GM12873 (cell line): ENCODE measurements at regions not wholly inside any gene's neighbourhood (a gene's known extent, or its start where the extent isn't known, plus 50 kb on each side); places are given as distances from the start of the nearest gene placed in this dataset.

Source experiments
- TF ChIP-seq, protein P1 (sequence below): IDR thresholded peaks from 2 replicates; pipeline ENCODE4 v1.5.1; 2012; ENCODE audit warnings: low read depth, mild to moderate bottlenecking, moderate library complexity, low read length, control low read depth; ENCODE audit not compliant: insufficient read depth; ENCODE audit errors: missing control alignments

GRCh38 chr4:124209626-124210025 lies 502.9 kb downstream of the ANKRD50 start:
- TF ChIP-seq, protein P1, sequence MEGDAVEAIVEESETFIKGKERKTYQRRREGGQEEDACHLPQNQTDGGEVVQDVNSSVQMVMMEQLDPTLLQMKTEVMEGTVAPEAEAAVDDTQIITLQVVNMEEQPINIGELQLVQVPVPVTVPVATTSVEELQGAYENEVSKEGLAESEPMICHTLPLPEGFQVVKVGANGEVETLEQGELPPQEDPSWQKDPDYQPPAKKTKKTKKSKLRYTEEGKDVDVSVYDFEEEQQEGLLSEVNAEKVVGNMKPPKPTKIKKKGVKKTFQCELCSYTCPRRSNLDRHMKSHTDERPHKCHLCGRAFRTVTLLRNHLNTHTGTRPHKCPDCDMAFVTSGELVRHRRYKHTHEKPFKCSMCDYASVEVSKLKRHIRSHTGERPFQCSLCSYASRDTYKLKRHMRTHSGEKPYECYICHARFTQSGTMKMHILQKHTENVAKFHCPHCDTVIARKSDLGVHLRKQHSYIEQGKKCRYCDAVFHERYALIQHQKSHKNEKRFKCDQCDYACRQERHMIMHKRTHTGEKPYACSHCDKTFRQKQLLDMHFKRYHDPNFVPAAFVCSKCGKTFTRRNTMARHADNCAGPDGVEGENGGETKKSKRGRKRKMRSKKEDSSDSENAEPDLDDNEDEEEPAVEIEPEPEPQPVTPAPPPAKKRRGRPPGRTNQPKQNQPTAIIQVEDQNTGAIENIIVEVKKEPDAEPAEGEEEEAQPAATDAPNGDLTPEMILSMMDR, result no peak

GRCh38 chr4:124210746-124211145 lies 501.8 kb downstream of the ANKRD50 start:
- TF ChIP-seq, protein P1, result no peak

GRCh38 chr4:124212815-124213630 lies 499.5 kb downstream of the ANKRD50 start:
- TF ChIP-seq, protein P1, result no peak

- TF ChIP-seq, protein P1, result no peak
Measured at GRCh38 chr4:124219389-124219788, 493.1 kb downstream of the ANKRD50 start.

DNA sequence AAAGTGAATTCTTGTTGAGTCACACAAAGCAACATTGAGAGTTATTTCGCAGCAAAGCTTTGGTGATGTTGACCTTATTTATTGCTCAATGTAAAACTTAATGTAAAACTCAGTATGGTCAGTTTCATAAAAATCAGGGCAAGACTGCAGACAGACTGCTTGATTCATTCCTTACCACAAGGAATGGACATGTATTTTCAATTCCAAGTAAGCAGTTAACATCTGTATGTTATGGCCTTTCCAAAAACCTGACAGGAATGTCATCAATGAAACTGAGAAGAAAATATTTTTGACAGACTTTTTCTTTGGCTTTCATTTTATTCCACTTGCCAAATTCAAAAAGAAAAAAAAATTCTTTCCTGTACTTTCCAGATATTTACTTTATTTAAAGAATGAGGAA lies 488.3 kb downstream of the ANKRD50 start:
- TF ChIP-seq, protein P1, result no peak

GRCh38 chr4:124227981-124228380 lies 484.6 kb downstream of the ANKRD50 start:
- TF ChIP-seq, protein P1, result no peak

DNA sequence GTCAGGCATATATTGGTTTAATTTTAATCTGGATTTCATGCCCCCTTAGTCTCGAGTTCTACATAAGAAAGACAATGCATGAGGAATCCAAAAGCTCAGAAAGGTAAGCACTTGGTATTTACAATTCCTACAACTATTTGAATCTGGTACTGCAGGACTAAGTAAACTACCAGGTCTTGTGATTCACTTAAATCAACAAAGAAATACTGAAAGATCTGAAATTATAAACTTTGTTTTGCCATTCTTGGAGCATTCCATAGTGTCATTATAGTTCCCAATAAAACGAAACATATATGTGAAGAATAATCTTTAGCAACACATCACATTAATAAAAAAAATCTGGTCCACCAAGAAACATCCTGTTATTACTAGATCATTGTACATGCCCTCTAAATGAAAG lies 482.3 kb downstream of the ANKRD50 start:
- TF ChIP-seq, protein P1, result no peak
